Small intestine (tissue), 7 donors: ENCODE measurements at regions not wholly inside any gene's neighbourhood (a gene's known extent, or its start where the extent isn't known, plus 50 kb on each side); places are given as distances from the start of the nearest gene placed in this dataset.

Source experiments
- DNase-seq, 2 donors: peaks; one replicate each; pipeline versions ENCODE4 v3.0.0 to v3.0.0-alpha.2; 2013
- FAIRE-seq: peaks from 2 replicates; lab custom pipeline; 2012; peaks lifted over from hg19 to GRCh38; lab: Jason Lieb, UNC
- H3K27ac ChIP-seq, 3 donors: one replicate each; pipeline ENCODE4 v1.5.1; 2013; ENCODE audit warnings: low read length in 2 of 3, mild to moderate bottlenecking in 2 of 3, control low read depth in 1 of 3, inconsistent platforms in 1 of 3, low read depth in 1 of 3, moderate library complexity in 1 of 3
- H3K27me3 ChIP-seq, 3 donors: one replicate each; pipeline ENCODE4 v1.6.1; 2013; ENCODE audit warnings: low read length in 3 of 3, inconsistent platforms in 1 of 3; ENCODE audit not compliant: control insufficient read depth in 3 of 3, insufficient read depth in 3 of 3
- H3K36me3 ChIP-seq, 3 donors: one replicate each; pipeline ENCODE4 v1.6.1; 2013; ENCODE audit warnings: low read length in 3 of 3, inconsistent platforms in 1 of 3, low read depth in 1 of 3, mild to moderate bottlenecking in 1 of 3, moderate library complexity in 1 of 3; ENCODE audit not compliant: control insufficient read depth in 3 of 3, insufficient read depth in 2 of 3
- H3K4me1 ChIP-seq, 3 donors: one replicate each; pipeline ENCODE4 v1.6.1; 2013; ENCODE audit warnings: low read length in 2 of 3, inconsistent platforms in 1 of 3, low read depth in 1 of 3, mild to moderate bottlenecking in 1 of 3, moderate library complexity in 1 of 3; ENCODE audit not compliant: control insufficient read depth in 3 of 3, insufficient read depth in 2 of 3
- H3K4me3 ChIP-seq, 3 donors: one replicate each; pipeline ENCODE4 v1.5.1; 2013; ENCODE audit warnings: low read length in 3 of 3, control low read depth in 1 of 3, inconsistent platforms in 1 of 3, low read depth in 1 of 3, mild to moderate bottlenecking in 1 of 3, moderate library complexity in 1 of 3
- H3K9me3 ChIP-seq, 2 donors: one replicate each; pipeline ENCODE4 v1.6.1; 2013; ENCODE audit warnings: low read depth in 1 of 2, low read length in 1 of 2; ENCODE audit not compliant: control insufficient read depth in 2 of 2, insufficient read depth in 1 of 2
- WGBS, 3 donors: extraction: QIAGEN DNeasy Blood & Tissue Kit; methylation state at CpG; one replicate each; pipeline ENCODE4 v1.1.7; 2013; 5-methylcytosine and 5-hydroxymethylcytosine counted together
- donor health status: healthy with polysubstance abuse.
- donor health status: control.
- donor health status: control.
- donor health status: Bipolar disorder and iron deficiency.
- donor health status: healthy.

DNA sequence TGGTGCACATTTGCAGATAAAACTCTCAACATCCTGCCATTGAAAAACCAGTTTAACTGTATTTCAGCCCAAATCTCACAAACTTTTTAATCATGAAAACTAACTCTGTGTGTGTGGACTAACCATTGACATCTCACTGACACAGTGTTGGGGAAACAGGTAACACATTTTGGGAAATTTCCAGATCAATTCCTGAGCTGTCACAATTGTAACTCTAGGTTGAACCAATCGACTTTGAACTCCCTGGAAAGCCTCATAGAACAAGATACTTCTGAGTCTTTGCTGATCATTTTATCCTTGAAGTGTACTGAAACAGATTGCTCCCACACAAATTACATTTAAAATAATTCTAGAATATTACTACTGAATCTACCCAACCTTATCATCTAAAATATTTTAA lies 667.9 kb upstream of the NR2F2 start:
- FAIRE-seq (no peak), DNase-seq (no peak)
- Histone ChIP-seq H3K27ac (no peak overlapping the region), H3K9me3 (no peaks in the 10 kb centered on the region), H3K36me3 (no peaks in the 10 kb centered on the region), H3K4me3 (no peak overlapping the region), H3K4me1 (no peaks in the 10 kb centered on the region), H3K27me3 (no peaks in the 10 kb centered on the region)
- WGBS, 3 donors, result 32 to 75% (median 40%) methylated on average over 1 of the region's 1 CpG

- Histone ChIP-seq H3K9me3 (no peaks in the 10 kb centered on the region), H3K4me1 (no peaks in the 10 kb centered on the region), H3K27ac (no peak overlapping the region), H3K36me3 (no peaks in the 10 kb centered on the region), H3K4me3 (no peak overlapping the region), H3K27me3 (no peaks in the 10 kb centered on the region)
- FAIRE-seq (no peak), DNase-seq (no peak)
- WGBS, 3 donors, result 78 to 87% (median 85%) methylated on average over 6 of the region's 6 CpGs
These were observed 667.1 kb upstream of the NR2F2 start for GRCh38 chr15:95663156-95664100.

DNA sequence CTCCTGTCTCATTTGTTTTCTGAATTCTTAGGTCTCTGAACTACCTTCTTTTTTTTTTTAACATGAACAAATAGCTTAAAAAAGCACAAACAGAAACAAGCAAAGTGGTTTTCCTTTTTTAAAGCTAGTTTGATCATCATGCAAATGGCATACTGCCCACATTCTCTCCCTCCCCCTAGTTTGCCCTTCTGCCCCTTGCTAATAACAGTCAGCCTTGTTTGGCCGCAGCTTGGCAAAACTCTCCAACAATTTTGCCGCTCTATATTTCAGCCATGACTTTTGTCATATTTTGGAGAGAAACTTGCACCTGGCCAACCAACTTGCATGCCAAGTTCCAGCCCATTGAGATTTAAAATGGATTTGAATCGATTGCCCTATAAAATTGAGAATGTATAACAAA lies 666.0 kb upstream of the NR2F2 start:
- Histone ChIP-seq H3K9me3 (no peaks in the 10 kb centered on the region), H3K27ac (no peak overlapping the region), H3K27me3 (no peaks in the 10 kb centered on the region), H3K4me3 (no peak overlapping the region), H3K4me1 (no peaks in the 10 kb centered on the region), H3K36me3 (no peaks in the 10 kb centered on the region)
- DNase-seq (no peak), FAIRE-seq (no peak)
- 39 to 67% (median 62%) methylated on average over 3 of the region's 3 CpGs for WGBS, 3 donors

GRCh38 chr15:95669146-95669922 lies 661.2 kb upstream of the NR2F2 start:
- WGBS, 3 donors, result 52 to 57% (median 54%) methylated on average over 10 of the region's 10 CpGs
- Histone ChIP-seq H3K36me3 (no peaks in the 10 kb centered on the region), H3K27me3 (no peaks in the 10 kb centered on the region), H3K27ac (peak overlapping the region in 1 of 3 donors; percentile 70), H3K4me1 (no peaks in the 10 kb centered on the region), H3K4me3 (no peak overlapping the region), H3K9me3 (no peaks in the 10 kb centered on the region)
- FAIRE-seq (no peak), DNase-seq (peak in 1 of 2 donors; percentile 3)

DNA sequence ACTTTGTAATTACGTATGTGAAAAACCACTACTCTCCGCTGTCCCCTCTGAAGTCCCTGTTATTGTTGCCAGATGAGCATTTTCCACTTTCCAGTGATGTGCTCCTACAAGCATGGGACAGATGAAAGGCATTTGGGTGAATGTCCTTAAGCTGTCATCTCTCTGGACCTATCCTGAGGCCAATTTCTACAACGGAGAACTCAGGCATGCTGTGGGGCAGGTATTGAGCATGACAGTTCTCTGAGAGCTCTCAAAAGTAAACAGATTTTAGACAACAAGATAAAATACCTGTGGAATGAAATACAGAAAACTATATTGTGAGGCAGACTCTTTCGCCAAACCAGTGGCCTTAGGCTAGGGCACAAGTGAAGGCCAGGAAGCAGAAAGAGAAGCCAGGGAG lies 656.5 kb upstream of the NR2F2 start:
- no peak for DNase-seq
- WGBS, 3 donors, result 91 to 94% (median 91%) methylated on average over 4 of the region's 4 CpGs
- Histone ChIP-seq H3K4me1 (no peaks in the 10 kb centered on the region), H3K27me3 (no peaks in the 10 kb centered on the region), H3K9me3 (no peaks in the 10 kb centered on the region), H3K36me3 (no peaks in the 10 kb centered on the region), H3K4me3 (no peak overlapping the region), H3K27ac (no peak overlapping the region)
- FAIRE-seq, result no peak

- H3K36me3 ChIP-seq, result no peaks in the 10 kb centered on the region
- no peak overlapping the region for H3K4me3 ChIP-seq
- 79 to 86% (median 83%) methylated on average over 3 of the region's 3 CpGs for WGBS, 3 donors
- no peaks in the 10 kb centered on the region for H3K4me1 ChIP-seq
- no peak overlapping the region for H3K27ac ChIP-seq
- DNase-seq (no peak), FAIRE-seq (no peak)
- H3K27me3 ChIP-seq, result no peaks in the 10 kb centered on the region
- no peaks in the 10 kb centered on the region for H3K9me3 ChIP-seq
These were observed 654.0 kb upstream of the NR2F2 start for GRCh38 chr15:95676500-95676899.

GRCh38 chr15:95679847-95680582 lies 650.5 kb upstream of the NR2F2 start:
- WGBS, 3 donors, result 85 to 91% (median 90%) methylated on average over 6 of the region's 6 CpGs
- Histone ChIP-seq H3K4me3 (no peak overlapping the region), H3K9me3 (no peaks in the 10 kb centered on the region), H3K27ac (no peak overlapping the region), H3K36me3 (no peaks in the 10 kb centered on the region), H3K4me1 (no peaks in the 10 kb centered on the region), H3K27me3 (no peaks in the 10 kb centered on the region)
- DNase-seq (no peak), FAIRE-seq (no peak)

DNA sequence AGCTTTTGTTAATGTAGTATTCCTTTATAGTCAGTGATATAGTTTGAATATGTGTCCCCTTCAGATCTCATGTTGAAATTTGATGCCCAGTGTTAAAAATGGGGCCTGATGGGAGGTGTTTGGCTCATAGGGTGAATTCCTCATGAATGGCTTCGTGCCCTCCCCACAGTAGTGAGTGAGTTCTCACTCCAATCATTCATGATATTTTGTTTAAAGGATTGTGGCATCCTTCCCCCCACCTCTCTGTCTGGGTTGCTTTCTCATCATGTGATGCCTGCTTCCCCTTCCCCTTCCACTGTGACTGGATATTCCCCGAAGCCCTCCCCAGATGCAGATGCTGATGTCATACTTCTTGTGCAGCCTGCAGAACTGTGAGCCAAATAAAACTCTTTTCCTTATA lies 649.8 kb upstream of the NR2F2 start:
- DNase-seq (no peak), FAIRE-seq (no peak)
- 32 to 40% (median 35%) methylated on average over 2 of the region's 2 CpGs for WGBS, 3 donors

More for the DNA sequence above, 649.8 kb upstream of the NR2F2 start:
- H3K4me3 ChIP-seq, result no peak overlapping the region
- no peaks in the 10 kb centered on the region for H3K27me3 ChIP-seq
- no peaks in the 10 kb centered on the region for H3K36me3 ChIP-seq
- H3K4me1 ChIP-seq, result no peaks in the 10 kb centered on the region
- no peaks in the 10 kb centered on the region for H3K9me3 ChIP-seq
- H3K27ac ChIP-seq, result no peak overlapping the region
